Caco-2 (cell line): ENCODE measurements at regions not wholly inside any gene's neighbourhood (a gene's known extent, or its start where the extent isn't known, plus 50 kb on each side); places are given as distances from the start of the nearest gene placed in this dataset.

Experiments used
- BruUV-seq: library from RNA; stranded (reverse); fragments of 400-500 nt; replicated peaks from 2 replicates; lab custom pipeline; 2021; lab: Mats Ljungman, UMichigan
- CTCF ChIA-PET: fragments of 300-600 bp; sonication (Branson Sonifier 250); formaldehyde crosslinking; loops from one replicate; lab custom pipeline; 2022; ENCODE audit warnings: antibody characterized with exemption; lab: Charles Lee
- POLR2A ChIA-PET: fragments of 300-600 bp; sonication (Branson Sonifier 250); formaldehyde crosslinking; loops from one replicate; lab custom pipeline; 2022; ENCODE audit warnings: antibody characterized with exemption; lab: Charles Lee
- DNase-seq, 2 experiments: peaks; one replicate each; pipeline versions ENCODE4 v3.0.0 to v3.0.0-alpha.2; 2020 to 2022
- H3K27me3 ChIP-seq: replicated peaks from 2 replicates; pipeline ENCODE4 v1.6.0; 2011; ENCODE audit warnings: low read length; ENCODE audit not compliant: control insufficient read depth, insufficient read depth
- H3K36me3 ChIP-seq: 2 replicates; pipeline ENCODE4 v1.5.1; 2011; ENCODE audit warnings: low read length; ENCODE audit not compliant: control insufficient read depth, insufficient read depth
- H3K4me1 ChIP-seq: fragments of 250-450 bp; sonication (Bioruptor Pico); 2 replicates; pipeline ENCODE4 v1.5.1; 2020; ENCODE audit warnings: mild to moderate bottlenecking
- H3K4me3 ChIP-seq: 2 replicates; pipeline ENCODE4 v1.5.1; 2011; ENCODE audit warnings: low read depth, mild to moderate bottlenecking, control low read depth, low read length
- H3K9me3 ChIP-seq: fragments of 250-450 bp; sonication (Bioruptor Pico); 2 replicates; pipeline ENCODE4 v1.5.1; 2020; ENCODE audit warnings: mild to moderate bottlenecking, moderate library complexity
- H3K27ac Mint-ChIP-seq: one replicate; pipeline ENCODE4 v1.8.0; 2022; ENCODE audit warnings: mixed read lengths; ENCODE audit not compliant: unreplicated experiment
- H3K27me3 Mint-ChIP-seq: one replicate; pipeline ENCODE4 v1.8.0; 2022; ENCODE audit warnings: mixed read lengths; ENCODE audit not compliant: insufficient read depth, unreplicated experiment
- H3K36me3 Mint-ChIP-seq: one replicate; pipeline ENCODE4 v1.8.0; 2022; ENCODE audit warnings: mild to moderate bottlenecking, mixed read lengths; ENCODE audit not compliant: insufficient read depth, unreplicated experiment
- H3K4me1 Mint-ChIP-seq: one replicate; pipeline ENCODE4 v1.8.0; 2022; ENCODE audit warnings: low read depth, mixed read lengths; ENCODE audit not compliant: unreplicated experiment
- H3K4me3 Mint-ChIP-seq: one replicate; pipeline ENCODE4 v1.8.0; 2022; ENCODE audit warnings: mild to moderate bottlenecking, moderate library complexity, mixed read lengths; ENCODE audit not compliant: unreplicated experiment
- H3K9me3 Mint-ChIP-seq: one replicate; pipeline ENCODE4 v1.8.0; 2022; ENCODE audit warnings: mixed read lengths; ENCODE audit not compliant: unreplicated experiment
- CTCF ChIP-seq, 2 experiments: fragments of 200-600 bp in 1 of 2; IDR thresholded peaks; 1 replicate in 1 of 2; 2 replicates in 1 of 2; pipeline versions ENCODE4 v1.5.1 to v1.8.0; 2011 to 2022; ENCODE audit warnings: antibody characterized with exemption in 1 of 2, control low read depth in 1 of 2, inconsistent platforms in 1 of 2, low read depth in 1 of 2, low read length in 1 of 2, mild to moderate bottlenecking in 1 of 2, moderate library complexity in 1 of 2; ENCODE audit not compliant: insufficient read depth in 1 of 2, severe bottlenecking in 1 of 2, unreplicated experiment in 1 of 2
- intact Hi-C: fragments of 100-400 bp; cut with micrococcal nuclease; formaldehyde crosslinking; loops from one replicate; pipeline ENCODE4 v1.10.0; 2022; ENCODE audit not compliant: unreplicated experiment

GRCh38 chr2:240303896-240304745 lies 131.3 kb upstream of the GPC1 start:
- Mint-ChIP-seq H3K36me3 (no peaks in the 10 kb centered on the region), H3K4me1 (no peaks in the 10 kb centered on the region), H3K27ac (no peak overlapping the region), H3K27me3 (no peaks in the 10 kb centered on the region), H3K9me3 (no peaks in the 10 kb centered on the region), H3K4me3 (no peak overlapping the region)
- POLR2A ChIA-PET = no interaction called here
- no TSS peak for BruUV-seq
- CTCF ChIA-PET = no interaction called here
- intact Hi-C loops = no loop called here
- H3K4me3 ChIP-seq = no peak overlapping the region
- H3K36me3 ChIP-seq = no peaks in the 10 kb centered on the region
- H3K27me3 ChIP-seq = no peaks in the 10 kb centered on the region
- H3K9me3 ChIP-seq = no peaks in the 10 kb centered on the region
- H3K4me1 ChIP-seq = no peaks in the 10 kb centered on the region
- no peak for DNase-seq
- TF ChIP-seq CTCF (IDR thresholded peaks at IDR 0.05; ENCODE audit: insufficient read depth in 1 of 2, low read depth in 1 of 2, low read length in 1 of 2, severe bottlenecking in 1 of 2, unreplicated experiment in 1 of 2) = no peak

- no peaks in the 10 kb centered on the region for H3K27me3 ChIP-seq
- no peaks in the 10 kb centered on the region for H3K9me3 ChIP-seq
- DNase-seq = no peak
- no peaks in the 10 kb centered on the region for H3K27me3 Mint-ChIP-seq
- H3K9me3 Mint-ChIP-seq = no peaks in the 10 kb centered on the region
- intact Hi-C loops = no loop called here
- no peak overlapping the region for H3K27ac Mint-ChIP-seq
- no peak overlapping the region for H3K4me3 Mint-ChIP-seq
- CTCF ChIA-PET = no interaction called here
- H3K36me3 ChIP-seq = no peaks in the 10 kb centered on the region
- no TSS peak for BruUV-seq
- no peak for TF ChIP-seq CTCF (IDR thresholded peaks at IDR 0.05; ENCODE audit: insufficient read depth in 1 of 2, low read depth in 1 of 2, low read length in 1 of 2, severe bottlenecking in 1 of 2, unreplicated experiment in 1 of 2)
- POLR2A ChIA-PET = no interaction called here
- no peaks in the 10 kb centered on the region for H3K4me1 Mint-ChIP-seq
- no peak overlapping the region for H3K4me3 ChIP-seq
- H3K36me3 Mint-ChIP-seq = no peaks in the 10 kb centered on the region
- no peaks in the 10 kb centered on the region for H3K4me1 ChIP-seq
Observed at GRCh38 chr2:240304746-240305161, 130.7 kb upstream of the GPC1 start.

GRCh38 chr2:240305369-240305962 lies 130.0 kb upstream of the GPC1 start:
- ChIA-PET POLR2A (no interaction called here), CTCF (no interaction called here)
- no peaks in the 10 kb centered on the region for H3K4me1 ChIP-seq
- no peaks in the 10 kb centered on the region for H3K9me3 ChIP-seq
- Mint-ChIP-seq H3K27me3 (no peaks in the 10 kb centered on the region), H3K9me3 (no peaks in the 10 kb centered on the region), H3K4me1 (no peaks in the 10 kb centered on the region), H3K4me3 (no peak overlapping the region), H3K27ac (no peak overlapping the region), H3K36me3 (no peaks in the 10 kb centered on the region)
- intact Hi-C loops = no loop called here
- no TSS peak for BruUV-seq
- no peak for DNase-seq
- no peaks in the 10 kb centered on the region for H3K27me3 ChIP-seq
- TF ChIP-seq CTCF (IDR thresholded peaks at IDR 0.05; ENCODE audit: insufficient read depth in 1 of 2, low read depth in 1 of 2, low read length in 1 of 2, severe bottlenecking in 1 of 2, unreplicated experiment in 1 of 2) = no peak
- no peak overlapping the region for H3K4me3 ChIP-seq
- no peaks in the 10 kb centered on the region for H3K36me3 ChIP-seq
